A673 (cell line): ENCODE measurements at regions not wholly inside any gene's neighbourhood (a gene's known extent, or its start where the extent isn't known, plus 50 kb on each side); places are given as distances from the start of the nearest gene placed in this dataset.

Source experiments
- BruUV-seq: library from RNA; stranded (reverse); fragments of 400-500 nt; replicated peaks from 2 replicates; lab custom pipeline; 2021; lab: Mats Ljungman, UMichigan
- CTCF ChIA-PET: fragments of 300-600 bp; sonication (Branson Sonifier 250); formaldehyde crosslinking; loops from one replicate; lab custom pipeline; 2022; ENCODE audit warnings: antibody characterized with exemption; lab: Charles Lee
- POLR2A ChIA-PET: fragments of 300-600 bp; sonication (Branson Sonifier 250); formaldehyde crosslinking; loops from one replicate; lab custom pipeline; 2022; ENCODE audit warnings: antibody characterized with exemption; ENCODE audit not compliant: low non-redundant PET; lab: Charles Lee
- DNase-seq: peaks from one replicate; pipeline ENCODE4 v3.0.0-alpha.2; 2015; ENCODE audit warnings: low spot score
- H3K27ac ChIP-seq: fragments of 200-600 bp; sonication (generic); 2 replicates; pipeline ENCODE4 v1.5.1; 2016; ENCODE audit warnings: mixed run types, low read depth, mild to moderate bottlenecking, mixed read lengths, antibody characterized with exemption, low read length; ENCODE audit not compliant: poor library complexity, severe bottlenecking
- H3K27me3 ChIP-seq: fragments of 200-600 bp; sonication (generic); replicated peaks from 2 replicates; pipeline ENCODE4 v1.6.1; 2017; ENCODE audit warnings: mixed run types, low read depth, mild to moderate bottlenecking, mixed read lengths, antibody characterized with exemption, low read length; ENCODE audit not compliant: insufficient read depth, poor library complexity
- H3K36me3 ChIP-seq: fragments of 200-600 bp; sonication (generic); 2 replicates; pipeline ENCODE4 v1.6.1; 2016; ENCODE audit warnings: mixed run types, mild to moderate bottlenecking, mixed read lengths, antibody characterized with exemption, low read length; ENCODE audit not compliant: insufficient read depth, poor library complexity, severe bottlenecking
- H3K4me1 ChIP-seq: fragments of 200-600 bp; sonication (generic); 2 replicates; pipeline ENCODE4 v1.6.1; 2017; ENCODE audit warnings: mixed run types, mild to moderate bottlenecking, mixed read lengths, antibody characterized with exemption, low read length; ENCODE audit not compliant: insufficient read depth, poor library complexity, severe bottlenecking
- H3K4me3 ChIP-seq: fragments of 200-600 bp; sonication (generic); 2 replicates; pipeline ENCODE4 v1.5.1; 2016; ENCODE audit warnings: low read depth, mixed run types, mild to moderate bottlenecking, mixed read lengths, low read length; ENCODE audit not compliant: poor library complexity, severe bottlenecking
- H3K9me3 ChIP-seq: fragments of 200-600 bp; sonication (generic); 2 replicates; pipeline ENCODE4 v1.6.1; 2016; ENCODE audit warnings: mixed run types, low read depth, mild to moderate bottlenecking, mixed read lengths, antibody characterized with exemption, low read length; ENCODE audit not compliant: poor library complexity, severe bottlenecking
- CTCF ChIP-seq: fragments of 300-800, 200-600 bp; sonication (generic); conservative IDR thresholded peaks from 2 replicates; pipeline ENCODE4 v1.5.1; 2017; ENCODE audit warnings: low read depth, mild to moderate bottlenecking, antibody characterized with exemption, low read length, moderate library complexity, mixed read lengths
- EZH2 ChIP-seq: fragments of 200-600 bp; sonication (generic); IDR thresholded peaks from 2 replicates; pipeline ENCODE4 v1.6.1; 2017; ENCODE audit warnings: borderline replicate concordance, low read depth, mild to moderate bottlenecking, mixed read lengths, antibody characterized with exemption, low read length; ENCODE audit not compliant: poor library complexity, severe bottlenecking
- intact Hi-C: fragments of 100-400 bp; cut with micrococcal nuclease; formaldehyde crosslinking; loops from one replicate; pipeline ENCODE4 v1.10.0; 2022; ENCODE audit not compliant: unreplicated experiment

DNA sequence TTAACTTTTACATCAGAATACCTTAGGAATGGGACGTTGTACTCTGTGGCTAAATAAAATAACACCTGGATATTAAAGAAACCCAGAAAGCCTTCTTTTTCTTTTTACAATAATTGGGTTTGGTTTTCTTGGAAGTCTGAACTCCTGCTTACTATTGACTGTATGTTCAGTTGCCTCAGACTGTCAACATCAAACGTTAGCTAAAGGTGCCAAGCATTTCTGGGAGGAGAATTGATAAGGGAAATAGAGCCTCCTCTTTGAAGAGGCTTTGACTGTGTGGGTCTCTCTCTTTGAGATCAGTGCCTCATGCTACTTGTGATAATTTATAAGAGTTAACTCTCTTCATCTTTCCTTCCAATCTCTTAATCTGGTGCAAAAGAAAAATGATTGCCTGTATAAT, 224.7 kb upstream of the BMPER start:
- no TSS peak for BruUV-seq
- ChIA-PET CTCF (no interaction called here), POLR2A (no interaction called here)
- no peaks in the 10 kb centered on the region for H3K36me3 ChIP-seq
- no peaks in the 10 kb centered on the region for H3K4me1 ChIP-seq
- H3K27me3 ChIP-seq = peaks cover 3% of the 10 kb centered on the region
- intact Hi-C loops = no loop called here
- H3K4me3 ChIP-seq = no peak overlapping the region
- no peak for DNase-seq
- no peak for TF ChIP-seq CTCF
- TF ChIP-seq EZH2 = no peak
- H3K9me3 ChIP-seq = no peaks in the 10 kb centered on the region
- no peak overlapping the region for H3K27ac ChIP-seq

DNA sequence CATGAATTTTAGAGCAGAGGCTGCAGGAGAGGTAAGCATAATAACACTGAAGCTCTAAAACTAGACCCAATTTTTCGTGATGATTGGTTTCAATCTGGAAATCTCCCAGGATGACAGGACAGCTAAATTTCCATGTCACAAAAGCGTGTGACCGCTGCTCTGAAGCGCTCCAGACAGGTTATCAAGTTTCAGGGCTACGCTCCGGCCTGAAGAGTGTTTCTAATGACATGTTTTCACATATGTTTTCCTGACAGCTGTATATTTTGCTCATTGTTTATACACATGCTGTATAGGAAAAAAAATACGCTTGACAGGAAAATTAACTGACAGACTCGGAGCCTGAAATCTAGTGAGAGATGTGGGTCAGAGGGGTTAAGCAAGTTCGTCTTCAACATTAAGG, 219.8 kb upstream of the BMPER start:
- H3K4me3 ChIP-seq = no peak overlapping the region
- H3K27ac ChIP-seq = no peak overlapping the region
- peaks cover 3% of the 10 kb centered on the region for H3K27me3 ChIP-seq
- DNase-seq = no peak
- ChIA-PET POLR2A (no interaction called here), CTCF (no interaction called here)
- no peaks in the 10 kb centered on the region for H3K36me3 ChIP-seq
- intact Hi-C loops = no loop called here
- H3K4me1 ChIP-seq = no peaks in the 10 kb centered on the region
- TF ChIP-seq EZH2 (no peak), CTCF (no peak)
- no TSS peak for BruUV-seq
- no peaks in the 10 kb centered on the region for H3K9me3 ChIP-seq

- BruUV-seq = no TSS peak
- no peaks in the 10 kb centered on the region for H3K9me3 ChIP-seq
- TF ChIP-seq EZH2 (no peak), CTCF (no peak; the same call in 1 of the 2 replicates)
- no peak overlapping the region for H3K4me3 ChIP-seq
- CTCF ChIA-PET = interaction anchor here (0.6 kb wide), 1 partner anchor 176 kb away, joined by 11 read pairs; no protein-coding TSS in a partner anchor
- DNase-seq = no peak
- no peaks in the 10 kb centered on the region for H3K36me3 ChIP-seq
- intact Hi-C loops = no loop called here
- no peak overlapping the region for H3K27ac ChIP-seq
- no peaks in the 10 kb centered on the region for H3K4me1 ChIP-seq
- no peaks in the 10 kb centered on the region for H3K27me3 ChIP-seq
- POLR2A ChIA-PET = no interaction called here
These were observed 219.2 kb upstream of the BMPER start for GRCh38 chr7:33685981-33686683.
